Fibroblast of mammary gland (primary cell): ENCODE measurements at regions not wholly inside any gene's neighbourhood (a gene's known extent, or its start where the extent isn't known, plus 50 kb on each side); places are given as distances from the start of the nearest gene placed in this dataset.
A peak's percentile ranks its signal among the peaks of the same experiment; 100 is the strongest.

Source experiments
- DNase-seq: peaks from one replicate; pipeline ENCODE4 v3.0.0-alpha.2; 2010; ENCODE audit warnings: low read depth
- H3K4me3 ChIP-seq: 2 replicates; pipeline ENCODE4 v1.5.1; 2011; ENCODE audit warnings: low read depth, mild to moderate bottlenecking, low read length, moderate library complexity; ENCODE audit not compliant: control insufficient read depth
- CTCF ChIP-seq: conservative IDR thresholded peaks from 2 replicates; pipeline ENCODE4 v1.5.1; 2011; ENCODE audit warnings: low read depth, low read length, inconsistent platforms; ENCODE audit not compliant: control insufficient read depth, insufficient read depth

GRCh38 chr6:150299873-150300485 lies 68.8 kb upstream of the IYD start:
- no peak for DNase-seq
- TF ChIP-seq CTCF, result no peak

GRCh38 chr6:150301846-150302519 lies 66.8 kb upstream of the IYD start:
- no peak overlapping the region for H3K4me3 ChIP-seq
- DNase-seq, result peak; percentile 82
- TF ChIP-seq CTCF, result no peak

More at GRCh38 chr6:150299873-150300485, 68.8 kb upstream of the IYD start:
- H3K4me3 ChIP-seq, result no peak overlapping the region

- no peak overlapping the region for H3K4me3 ChIP-seq
- no peak for TF ChIP-seq CTCF
- no peak for DNase-seq
Observed at GRCh38 chr6:150302520-150303176, 66.2 kb upstream of the IYD start.

DNA sequence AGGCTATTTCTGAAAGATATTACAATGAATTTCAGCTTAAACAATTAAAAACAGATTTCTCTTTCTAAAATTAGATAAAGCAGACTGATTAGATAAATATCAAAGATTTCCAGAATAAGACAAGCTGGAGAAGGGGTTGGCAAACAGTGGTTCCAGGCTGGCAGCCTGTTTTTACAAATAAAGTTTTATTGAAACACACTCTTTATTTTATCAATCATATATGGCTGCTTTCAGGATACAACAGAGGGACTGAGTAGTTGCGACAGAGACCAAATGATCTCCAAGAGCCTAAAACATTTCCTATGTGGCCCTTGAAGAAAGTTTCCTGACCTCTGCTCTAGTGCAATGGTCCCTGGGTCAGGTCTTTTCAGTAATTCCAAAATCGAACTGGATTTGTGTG lies 65.6 kb upstream of the IYD start:
- no peak for DNase-seq
- no peak overlapping the region for H3K4me3 ChIP-seq
- no peak for TF ChIP-seq CTCF

DNA sequence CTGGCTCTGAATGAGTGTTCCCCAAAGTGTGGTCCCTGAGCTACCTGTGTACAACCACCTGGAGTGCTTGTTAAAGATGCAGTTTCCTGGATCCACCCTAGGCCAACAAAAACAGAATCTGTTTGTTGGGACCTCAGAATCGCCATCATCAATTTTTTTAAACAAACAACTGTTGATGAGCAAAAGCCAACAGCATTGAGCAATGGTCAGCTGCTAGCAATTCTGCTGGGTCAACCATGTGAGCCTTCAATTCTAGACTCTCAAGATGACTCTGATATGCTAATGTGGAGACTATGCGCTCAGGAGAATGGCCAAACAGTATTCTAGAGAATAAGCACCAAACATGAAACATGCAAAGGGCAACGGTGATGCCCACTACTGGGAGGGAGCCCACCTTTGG lies 64.4 kb upstream of the IYD start:
- no peak overlapping the region for H3K4me3 ChIP-seq
- TF ChIP-seq CTCF, result no peak
- DNase-seq, result peak; percentile 23

DNA sequence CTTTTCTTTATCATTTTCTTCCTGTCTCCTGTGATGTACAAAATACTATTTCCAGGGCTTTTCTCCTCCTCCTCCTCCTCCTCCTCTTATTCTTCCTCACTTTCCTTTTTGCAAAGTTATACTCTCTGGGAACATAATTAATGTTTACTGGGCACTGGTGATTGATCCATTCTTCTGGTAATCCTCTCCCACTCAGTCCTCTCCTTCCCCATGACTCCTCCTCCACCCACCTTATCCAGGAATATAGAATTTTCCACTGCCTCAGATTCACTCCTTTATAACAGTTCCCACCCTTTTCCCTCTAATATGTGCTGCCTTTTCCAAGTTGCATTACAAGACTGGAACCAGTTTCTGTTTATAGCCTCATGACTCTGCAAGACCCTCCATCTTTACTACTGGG lies 62.5 kb upstream of the IYD start:
- TF ChIP-seq CTCF, result no peak
- H3K4me3 ChIP-seq, result no peak overlapping the region
- no peak for DNase-seq
